Tibial nerve (tissue), 4 donors: ENCODE measurements at regions not wholly inside any gene's neighbourhood (a gene's known extent, or its start where the extent isn't known, plus 50 kb on each side); places are given as distances from the start of the nearest gene placed in this dataset.

Source experiments
- DNase-seq, 2 donors: peaks; one replicate each; pipeline ENCODE4 v3.0.0-alpha.2; 2019; ENCODE audit warnings: low spot score in 2 of 2
- H3K27ac ChIP-seq, 4 donors: fragments of 200-600 bp; sonication (generic) in 3 of 4; one replicate each; pipeline ENCODE4 v1.5.1; 2017 to 2019; ENCODE audit warnings: mild to moderate bottlenecking in 1 of 4
- H3K27me3 ChIP-seq, 2 donors: fragments of 200-600 bp; sonication (generic) in 1 of 2; one replicate each; pipeline versions ENCODE4 v1.5.1 to v1.6.0; 2017 to 2019
- H3K36me3 ChIP-seq, 3 donors: fragments of 200-600 bp; sonication (generic); one replicate each; pipeline ENCODE4 v1.5.1; 2018 to 2019
- H3K4me1 ChIP-seq, 4 donors: fragments of 200-600 bp; sonication (generic) in 3 of 4; one replicate each; pipeline ENCODE4 v1.5.1; 2017 to 2019
- H3K4me3 ChIP-seq, 4 donors: fragments of 200-600 bp; sonication (generic) in 3 of 4; one replicate each; pipeline ENCODE4 v1.5.1; 2017 to 2019; ENCODE audit warnings: mild to moderate bottlenecking in 1 of 4, moderate library complexity in 1 of 4
- H3K9me3 ChIP-seq, 4 donors: fragments of 200-600 bp; sonication (generic) in 3 of 4; one replicate each; pipeline ENCODE4 v1.5.1; 2017 to 2019
- CTCF ChIP-seq, 5 experiments: fragments of 200-600 bp in 3 of 5; fragments of 450-650 bp in 2 of 5; sonication (generic) in 3 of 5; IDR thresholded peaks; one replicate each; pipeline ENCODE4 v1.5.1; 2016 to 2019; ENCODE audit warnings: antibody characterized with exemption in 5 of 5, mild to moderate bottlenecking in 3 of 5, moderate library complexity in 2 of 5
- EP300 ChIP-seq, 2 donors: sonication (generic); formaldehyde crosslinking; IDR thresholded peaks; one replicate each; pipeline ENCODE4 v1.6.1; 2017; ENCODE audit warnings: antibody characterized with exemption in 2 of 2, mild to moderate bottlenecking in 1 of 2
- POLR2A ChIP-seq, 2 donors: fragments of 450-650 bp; IDR thresholded peaks; one replicate each; pipeline ENCODE4 v1.6.1; 2017; ENCODE audit warnings: antibody characterized with exemption in 2 of 2, mild to moderate bottlenecking in 2 of 2, moderate library complexity in 2 of 2
- WGBS, 2 donors: methylation state at CpG; one replicate each; pipeline ENCODE4 v1.1.5; 2018; 5-methylcytosine and 5-hydroxymethylcytosine counted together

- no peaks in the 10 kb centered on the region for H3K36me3 ChIP-seq
- no peak for DNase-seq
These were observed 66.4 kb downstream of the ZNF503 start for GRCh38 chr10:75335191-75335590.

GRCh38 chr10:75334720-75335119 is 66.8 kb downstream of the ZNF503 start:
- peaks cover 0 to 7% (median 0%) of the 10 kb centered on the region in 4 donors for H3K9me3 ChIP-seq
- no peaks in the 10 kb centered on the region for H3K27me3 ChIP-seq
- H3K36me3 ChIP-seq: no peaks in the 10 kb centered on the region
- no peak overlapping the region for H3K27ac ChIP-seq
- H3K4me3 ChIP-seq: no peak overlapping the region
- DNase-seq: no peak
- WGBS, 2 donors: 53 to 72% methylated on average over 1 of the region's 1 CpG
- TF ChIP-seq POLR2A (IDR thresholded peaks at IDR 0.05) (no peak), EP300 (IDR thresholded peaks at IDR 0.05) (no peak), CTCF (IDR thresholded peaks at IDR 0.05) (no peak)
- H3K4me1 ChIP-seq: no peaks in the 10 kb centered on the region

More at GRCh38 chr10:75335191-75335590, 66.4 kb downstream of the ZNF503 start:
- TF ChIP-seq EP300 (IDR thresholded peaks at IDR 0.05) (no peak), CTCF (IDR thresholded peaks at IDR 0.05) (no peak), POLR2A (IDR thresholded peaks at IDR 0.05) (no peak)
- no peaks in the 10 kb centered on the region for H3K27me3 ChIP-seq
- H3K9me3 ChIP-seq: peaks cover 0 to 7% (median 0%) of the 10 kb centered on the region in 4 donors
- H3K4me1 ChIP-seq: no peaks in the 10 kb centered on the region
- no peak overlapping the region for H3K4me3 ChIP-seq
- no peak overlapping the region for H3K27ac ChIP-seq
- WGBS, 2 donors: 74 to 76% methylated on average over 1 of the region's 1 CpG

GRCh38 chr10:75332081-75332480 is 69.5 kb downstream of the ZNF503 start:
- Histone ChIP-seq H3K9me3 (peaks cover 0 to 7% (median 0%) of the 10 kb centered on the region in 4 donors), H3K27me3 (no peaks in the 10 kb centered on the region), H3K4me1 (no peaks in the 10 kb centered on the region), H3K27ac (no peak overlapping the region), H3K4me3 (no peak overlapping the region), H3K36me3 (no peaks in the 10 kb centered on the region)
- no peak for TF ChIP-seq CTCF (IDR thresholded peaks at IDR 0.05)
- TF ChIP-seq EP300 (IDR thresholded peaks at IDR 0.05): no peak
- no peak for TF ChIP-seq POLR2A (IDR thresholded peaks at IDR 0.05)
- no peak for DNase-seq
- WGBS, 2 donors: 69 to 78% methylated on average over 1 of the region's 1 CpG

GRCh38 chr10:75331081-75331480 is 70.5 kb downstream of the ZNF503 start:
- H3K4me1 ChIP-seq: no peaks in the 10 kb centered on the region
- 86 to 90% methylated on average over 1 of the region's 1 CpG for WGBS, 2 donors
- DNase-seq: no peak
- H3K36me3 ChIP-seq: no peaks in the 10 kb centered on the region
- H3K27me3 ChIP-seq: no peaks in the 10 kb centered on the region
- peaks cover 0 to 7% (median 0%) of the 10 kb centered on the region in 4 donors for H3K9me3 ChIP-seq
- TF ChIP-seq EP300 (IDR thresholded peaks at IDR 0.05) (no peak), CTCF (IDR thresholded peaks at IDR 0.05) (no peak), POLR2A (IDR thresholded peaks at IDR 0.05) (no peak)
- H3K27ac ChIP-seq: no peak overlapping the region
- H3K4me3 ChIP-seq: no peak overlapping the region

- peaks cover 0 to 7% (median 0%) of the 10 kb centered on the region in 4 donors for H3K9me3 ChIP-seq
- 46 to 53% methylated on average over 2 of the region's 2 CpGs for WGBS, 2 donors
- H3K27ac ChIP-seq: no peak overlapping the region
These were observed 72.3 kb downstream of the ZNF503 start for GRCh38 chr10:75329190-75329745.

More at GRCh38 chr10:75329190-75329745, 72.3 kb downstream of the ZNF503 start:
- Histone ChIP-seq H3K4me1 (no peaks in the 10 kb centered on the region), H3K27me3 (no peaks in the 10 kb centered on the region), H3K4me3 (no peak overlapping the region), H3K36me3 (no peaks in the 10 kb centered on the region)
- TF ChIP-seq EP300 (IDR thresholded peaks at IDR 0.05) (no peak), POLR2A (IDR thresholded peaks at IDR 0.05) (no peak), CTCF (IDR thresholded peaks at IDR 0.05) (no peak)
- no peak for DNase-seq
